C4-2B (cell line): ENCODE measurements at regions not wholly inside any gene's neighbourhood (a gene's known extent, or its start where the extent isn't known, plus 50 kb on each side); places are given as distances from the start of the nearest gene placed in this dataset.

Experiments used
- CTCF ChIP-seq: fragments of 450-650 bp; conservative IDR thresholded peaks from 2 replicates; pipeline ENCODE4 v1.5.1; 2017; ENCODE audit warnings: mild to moderate bottlenecking
- ZFX ChIP-seq: fragments of 450-650 bp; IDR thresholded peaks from 2 replicates; pipeline ENCODE4 v1.6.1; 2017

GRCh38 chr12:116482179-116482578 is 77.0 kb upstream of the MAP1LC3B2 start:
- TF ChIP-seq CTCF, result no peak
- TF ChIP-seq ZFX, result no peak
